HL-60 (cell line): ENCODE measurements at regions not wholly inside any gene's neighbourhood (a gene's known extent, or its start where the extent isn't known, plus 50 kb on each side); places are given as distances from the start of the nearest gene placed in this dataset.
"Not testable (repeated sequence)": the region's sequence is repeated elsewhere in the genome, so short reads cannot be mapped to it uniquely, and the experiment has no call there.

Source experiments
- DNase-seq, 2 experiments: peaks; one replicate each; pipeline ENCODE4 v3.0.0-alpha.2; 2010 to 2020; ENCODE audit warnings: low read depth in 1 of 2, low spot score in 1 of 2
- H3K27ac ChIP-seq: fragments of 250-450 bp; sonication (Bioruptor Pico); replicated peaks from 2 replicates; pipeline ENCODE4 v1.5.1; 2020; ENCODE audit warnings: mild to moderate bottlenecking, moderate library complexity
- H3K27me3 ChIP-seq: fragments of 250-450 bp; sonication (Bioruptor Pico); 2 replicates; pipeline ENCODE4 v1.5.1; 2021; ENCODE audit warnings: mild to moderate bottlenecking, moderate library complexity; ENCODE audit not compliant: insufficient read depth, poor library complexity, severe bottlenecking
- H3K4me3 ChIP-seq: replicated peaks from 2 replicates; pipeline ENCODE4 v1.5.1; 2011; ENCODE audit warnings: mild to moderate bottlenecking, control low read depth, low read length; ENCODE audit not compliant: insufficient read depth
- GABPA ChIP-seq: IDR thresholded peaks from 2 replicates; pipeline ENCODE4 v1.6.1; 2012; ENCODE audit warnings: low read depth
- POLR2AphosphoS5 ChIP-seq: IDR thresholded peaks from 2 replicates; pipeline ENCODE4 v1.6.1; 2012; ENCODE audit warnings: low read depth
- SPI1 ChIP-seq: IDR thresholded peaks from 2 replicates; pipeline ENCODE4 v1.6.1; 2012; ENCODE audit warnings: low read depth, mild to moderate bottlenecking, borderline replicate concordance
- TF ChIP-seq, protein P1 (sequence below): IDR thresholded peaks from one replicate; pipeline ENCODE4 v1.5.1; 2011; ENCODE audit warnings: low read length, control low read depth, inconsistent platforms; ENCODE audit not compliant: insufficient read depth
- TF ChIP-seq, protein P2 (sequence below): IDR thresholded peaks from 2 replicates; pipeline ENCODE4 v1.6.1; 2012; ENCODE audit warnings: low read depth; ENCODE audit not compliant: insufficient replicate concordance

DNA sequence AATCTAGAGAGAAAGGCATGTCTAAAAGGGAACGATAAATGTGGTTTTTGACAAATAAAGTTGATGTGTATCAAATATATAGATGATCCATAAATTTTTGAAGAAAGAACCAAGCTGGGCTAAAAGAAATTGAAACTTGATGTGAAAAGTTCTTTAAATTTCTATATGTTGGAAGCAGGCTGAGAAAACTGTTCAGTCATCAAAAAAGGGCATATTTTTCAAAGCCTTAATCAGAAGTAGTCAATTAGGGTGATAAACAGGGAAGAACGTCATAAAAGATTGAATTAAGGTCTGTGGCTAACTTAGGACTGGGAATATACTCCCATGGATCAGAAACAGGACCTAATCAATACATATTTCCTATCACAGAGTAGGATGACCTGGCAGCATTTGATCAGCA, 211.4 kb upstream of the ZRANB2 start:
- Histone ChIP-seq H3K27me3 (no peaks in the 10 kb centered on the region), H3K27ac (no peak overlapping the region), H3K4me3 (no peak overlapping the region)
- TF ChIP-seq GABPA = no peak
- TF ChIP-seq SPI1 = no peak
- TF ChIP-seq POLR2AphosphoS5 = no peak
- TF ChIP-seq, protein P1, sequence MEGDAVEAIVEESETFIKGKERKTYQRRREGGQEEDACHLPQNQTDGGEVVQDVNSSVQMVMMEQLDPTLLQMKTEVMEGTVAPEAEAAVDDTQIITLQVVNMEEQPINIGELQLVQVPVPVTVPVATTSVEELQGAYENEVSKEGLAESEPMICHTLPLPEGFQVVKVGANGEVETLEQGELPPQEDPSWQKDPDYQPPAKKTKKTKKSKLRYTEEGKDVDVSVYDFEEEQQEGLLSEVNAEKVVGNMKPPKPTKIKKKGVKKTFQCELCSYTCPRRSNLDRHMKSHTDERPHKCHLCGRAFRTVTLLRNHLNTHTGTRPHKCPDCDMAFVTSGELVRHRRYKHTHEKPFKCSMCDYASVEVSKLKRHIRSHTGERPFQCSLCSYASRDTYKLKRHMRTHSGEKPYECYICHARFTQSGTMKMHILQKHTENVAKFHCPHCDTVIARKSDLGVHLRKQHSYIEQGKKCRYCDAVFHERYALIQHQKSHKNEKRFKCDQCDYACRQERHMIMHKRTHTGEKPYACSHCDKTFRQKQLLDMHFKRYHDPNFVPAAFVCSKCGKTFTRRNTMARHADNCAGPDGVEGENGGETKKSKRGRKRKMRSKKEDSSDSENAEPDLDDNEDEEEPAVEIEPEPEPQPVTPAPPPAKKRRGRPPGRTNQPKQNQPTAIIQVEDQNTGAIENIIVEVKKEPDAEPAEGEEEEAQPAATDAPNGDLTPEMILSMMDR = no peak
- TF ChIP-seq, protein P2, sequence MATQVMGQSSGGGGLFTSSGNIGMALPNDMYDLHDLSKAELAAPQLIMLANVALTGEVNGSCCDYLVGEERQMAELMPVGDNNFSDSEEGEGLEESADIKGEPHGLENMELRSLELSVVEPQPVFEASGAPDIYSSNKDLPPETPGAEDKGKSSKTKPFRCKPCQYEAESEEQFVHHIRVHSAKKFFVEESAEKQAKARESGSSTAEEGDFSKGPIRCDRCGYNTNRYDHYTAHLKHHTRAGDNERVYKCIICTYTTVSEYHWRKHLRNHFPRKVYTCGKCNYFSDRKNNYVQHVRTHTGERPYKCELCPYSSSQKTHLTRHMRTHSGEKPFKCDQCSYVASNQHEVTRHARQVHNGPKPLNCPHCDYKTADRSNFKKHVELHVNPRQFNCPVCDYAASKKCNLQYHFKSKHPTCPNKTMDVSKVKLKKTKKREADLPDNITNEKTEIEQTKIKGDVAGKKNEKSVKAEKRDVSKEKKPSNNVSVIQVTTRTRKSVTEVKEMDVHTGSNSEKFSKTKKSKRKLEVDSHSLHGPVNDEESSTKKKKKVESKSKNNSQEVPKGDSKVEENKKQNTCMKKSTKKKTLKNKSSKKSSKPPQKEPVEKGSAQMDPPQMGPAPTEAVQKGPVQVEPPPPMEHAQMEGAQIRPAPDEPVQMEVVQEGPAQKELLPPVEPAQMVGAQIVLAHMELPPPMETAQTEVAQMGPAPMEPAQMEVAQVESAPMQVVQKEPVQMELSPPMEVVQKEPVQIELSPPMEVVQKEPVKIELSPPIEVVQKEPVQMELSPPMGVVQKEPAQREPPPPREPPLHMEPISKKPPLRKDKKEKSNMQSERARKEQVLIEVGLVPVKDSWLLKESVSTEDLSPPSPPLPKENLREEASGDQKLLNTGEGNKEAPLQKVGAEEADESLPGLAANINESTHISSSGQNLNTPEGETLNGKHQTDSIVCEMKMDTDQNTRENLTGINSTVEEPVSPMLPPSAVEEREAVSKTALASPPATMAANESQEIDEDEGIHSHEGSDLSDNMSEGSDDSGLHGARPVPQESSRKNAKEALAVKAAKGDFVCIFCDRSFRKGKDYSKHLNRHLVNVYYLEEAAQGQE = no peak
- no peak for DNase-seq

DNA sequence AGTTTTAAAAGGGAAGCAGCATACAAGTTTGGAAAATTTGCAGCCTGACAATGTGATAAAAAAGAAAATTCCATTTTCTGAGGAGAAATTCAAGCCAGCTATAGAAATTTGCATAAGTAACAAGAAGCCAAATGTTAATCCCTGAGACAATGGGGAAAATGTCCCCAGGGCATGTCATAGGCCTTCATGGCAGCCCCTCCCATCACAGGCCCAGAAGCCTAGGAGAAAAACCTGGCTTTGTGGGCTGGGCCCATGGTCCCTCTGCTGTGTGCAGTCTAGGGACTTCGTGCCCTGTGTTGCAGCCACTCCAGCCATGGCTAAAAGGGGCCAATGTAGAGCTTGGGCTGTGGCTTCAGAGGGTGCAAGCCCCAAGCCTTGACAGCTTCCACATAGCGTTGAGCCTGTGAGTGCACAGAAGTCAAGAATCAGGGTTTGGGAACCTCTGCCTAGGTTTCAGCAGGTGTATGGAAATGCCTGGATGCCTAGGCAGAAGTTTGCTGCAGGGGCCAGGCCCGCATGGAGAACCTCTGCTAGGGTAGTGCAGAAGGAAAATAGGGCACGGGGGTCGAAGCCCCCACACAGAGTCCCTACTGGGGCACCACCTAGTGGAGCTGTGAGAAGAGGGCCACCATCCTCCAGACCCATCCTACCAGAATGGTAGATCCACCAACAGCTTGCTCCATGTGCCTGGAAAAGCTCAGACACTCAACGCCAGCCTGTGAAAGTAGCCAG, 209.8 kb upstream of the ZRANB2 start:
- DNase-seq, H3K27ac ChIP-seq, H3K4me3 ChIP-seq, H3K27me3 ChIP-seq: not testable (repeated sequence)

DNA sequence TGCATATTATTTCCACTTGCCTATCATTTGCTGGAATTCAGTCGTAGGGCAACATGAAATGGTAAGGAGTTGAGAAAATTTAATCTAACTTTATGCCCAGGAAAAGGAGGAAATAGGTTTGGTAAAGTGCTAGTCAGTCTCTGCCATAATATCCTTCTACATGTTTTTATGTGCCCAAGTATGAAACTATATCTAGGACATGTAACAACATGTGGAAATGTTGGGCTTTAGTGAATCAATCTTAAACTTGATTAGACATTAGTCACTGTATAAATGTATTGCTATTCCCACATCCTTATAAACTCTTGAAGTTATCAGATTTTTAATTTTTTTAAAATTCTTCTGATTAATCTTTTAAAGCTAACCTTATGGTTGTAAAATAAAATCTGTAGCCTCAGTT, 204.7 kb upstream of the ZRANB2 start:
- TF ChIP-seq GABPA (no peak), POLR2AphosphoS5 (no peak), SPI1 (no peak)
- TF ChIP-seq, protein P2 = no peak
- TF ChIP-seq, protein P1 = no peak
- no peak overlapping the region for H3K4me3 ChIP-seq
- H3K27me3 ChIP-seq = no peaks in the 10 kb centered on the region
- DNase-seq = no peak
- no peak overlapping the region for H3K27ac ChIP-seq

DNA sequence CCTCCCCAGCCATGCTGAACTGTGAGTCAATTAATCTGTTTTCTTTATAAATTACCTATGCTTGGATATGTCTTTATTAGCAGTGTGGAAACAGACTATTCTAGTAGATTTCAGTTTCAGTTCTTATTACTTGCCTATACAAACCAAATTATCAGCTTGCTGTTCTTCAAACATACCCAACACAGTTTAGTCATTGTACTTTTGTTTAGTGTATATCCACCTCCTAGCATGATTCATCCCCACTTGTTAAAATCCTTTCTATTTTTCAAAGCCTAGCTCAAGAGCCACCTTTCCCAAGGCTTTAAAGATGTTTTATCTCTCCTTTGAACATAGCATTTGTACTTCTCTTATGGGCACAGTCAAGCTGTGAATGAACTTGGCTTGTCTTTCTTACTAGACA, 195.6 kb upstream of the ZRANB2 start:
- no peak for DNase-seq
- H3K27me3 ChIP-seq = no peaks in the 10 kb centered on the region
- no peak overlapping the region for H3K27ac ChIP-seq

More for the DNA sequence above, 195.6 kb upstream of the ZRANB2 start:
- no peak for TF ChIP-seq POLR2AphosphoS5
- no peak for TF ChIP-seq GABPA
- TF ChIP-seq, protein P1 = no peak
- TF ChIP-seq, protein P2 = no peak
- no peak for TF ChIP-seq SPI1
- H3K4me3 ChIP-seq = no peak overlapping the region
